HL-60 (cell line): ENCODE measurements at regions not wholly inside any gene's neighbourhood (a gene's known extent, or its start where the extent isn't known, plus 50 kb on each side); places are given as distances from the start of the nearest gene placed in this dataset.

Source experiments
- CTCF ChIP-seq: IDR thresholded peaks from one replicate; pipeline ENCODE4 v1.5.1; 2011; ENCODE audit warnings: low read length, control low read depth, inconsistent platforms; ENCODE audit not compliant: insufficient read depth
- POLR2AphosphoS5 ChIP-seq: IDR thresholded peaks from 2 replicates; pipeline ENCODE4 v1.6.1; 2012; ENCODE audit warnings: low read depth
- SPI1 ChIP-seq: IDR thresholded peaks from 2 replicates; pipeline ENCODE4 v1.6.1; 2012; ENCODE audit warnings: low read depth, mild to moderate bottlenecking, borderline replicate concordance
- TF ChIP-seq, protein P1 (sequence below): IDR thresholded peaks from 2 replicates; pipeline ENCODE4 v1.6.1; 2012; ENCODE audit warnings: low read depth; ENCODE audit not compliant: insufficient replicate concordance

DNA sequence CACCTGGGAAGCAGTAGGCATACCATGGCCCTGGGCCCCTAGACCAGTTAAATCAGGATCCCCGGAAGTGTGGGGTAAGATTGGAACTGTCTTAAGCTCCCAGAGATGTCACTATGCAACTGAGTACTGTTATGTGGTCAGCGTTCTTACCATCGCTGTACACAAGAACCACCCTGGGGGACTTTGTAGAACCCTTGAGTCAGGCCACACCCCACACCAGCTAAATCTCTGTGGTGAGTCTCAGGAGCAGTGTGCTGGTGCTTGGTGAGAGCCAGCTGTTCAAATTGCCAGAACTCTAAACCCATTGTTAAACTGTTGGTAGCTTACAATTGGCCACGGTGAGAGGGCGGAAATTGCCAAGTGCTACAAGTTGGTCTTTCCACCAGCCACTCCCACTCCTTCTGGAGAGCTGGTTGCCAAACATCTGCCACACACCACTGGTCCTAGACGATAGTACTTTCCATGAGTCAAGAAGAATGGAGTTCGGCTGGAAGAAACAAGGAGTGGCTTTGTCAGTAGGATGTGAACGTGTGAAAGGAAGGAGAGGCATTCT is 80.5 kb upstream of the SYNDIG1 start:
- TF ChIP-seq, protein P1, sequence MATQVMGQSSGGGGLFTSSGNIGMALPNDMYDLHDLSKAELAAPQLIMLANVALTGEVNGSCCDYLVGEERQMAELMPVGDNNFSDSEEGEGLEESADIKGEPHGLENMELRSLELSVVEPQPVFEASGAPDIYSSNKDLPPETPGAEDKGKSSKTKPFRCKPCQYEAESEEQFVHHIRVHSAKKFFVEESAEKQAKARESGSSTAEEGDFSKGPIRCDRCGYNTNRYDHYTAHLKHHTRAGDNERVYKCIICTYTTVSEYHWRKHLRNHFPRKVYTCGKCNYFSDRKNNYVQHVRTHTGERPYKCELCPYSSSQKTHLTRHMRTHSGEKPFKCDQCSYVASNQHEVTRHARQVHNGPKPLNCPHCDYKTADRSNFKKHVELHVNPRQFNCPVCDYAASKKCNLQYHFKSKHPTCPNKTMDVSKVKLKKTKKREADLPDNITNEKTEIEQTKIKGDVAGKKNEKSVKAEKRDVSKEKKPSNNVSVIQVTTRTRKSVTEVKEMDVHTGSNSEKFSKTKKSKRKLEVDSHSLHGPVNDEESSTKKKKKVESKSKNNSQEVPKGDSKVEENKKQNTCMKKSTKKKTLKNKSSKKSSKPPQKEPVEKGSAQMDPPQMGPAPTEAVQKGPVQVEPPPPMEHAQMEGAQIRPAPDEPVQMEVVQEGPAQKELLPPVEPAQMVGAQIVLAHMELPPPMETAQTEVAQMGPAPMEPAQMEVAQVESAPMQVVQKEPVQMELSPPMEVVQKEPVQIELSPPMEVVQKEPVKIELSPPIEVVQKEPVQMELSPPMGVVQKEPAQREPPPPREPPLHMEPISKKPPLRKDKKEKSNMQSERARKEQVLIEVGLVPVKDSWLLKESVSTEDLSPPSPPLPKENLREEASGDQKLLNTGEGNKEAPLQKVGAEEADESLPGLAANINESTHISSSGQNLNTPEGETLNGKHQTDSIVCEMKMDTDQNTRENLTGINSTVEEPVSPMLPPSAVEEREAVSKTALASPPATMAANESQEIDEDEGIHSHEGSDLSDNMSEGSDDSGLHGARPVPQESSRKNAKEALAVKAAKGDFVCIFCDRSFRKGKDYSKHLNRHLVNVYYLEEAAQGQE, result no peak
- TF ChIP-seq CTCF (no peak), POLR2AphosphoS5 (no peak), SPI1 (no peak)
